Inflammatory macrophage treated with lipopolysaccharide for 4 hours (primary cell): ENCODE measurements at regions not wholly inside any gene's neighbourhood (a gene's known extent, or its start where the extent isn't known, plus 50 kb on each side); places are given as distances from the start of the nearest gene placed in this dataset.
A peak's percentile ranks its signal among the peaks of the same experiment; 100 is the strongest.

Source experiments
- DNase-seq: peaks from one replicate; pipeline ENCODE4 v3.0.0-alpha.2; 2020

GRCh38 chr2:19476327-19476726 is 117.9 kb upstream of the OSR1 start:
- no peak for DNase-seq

GRCh38 chr2:19474128-19474527 is 115.7 kb upstream of the OSR1 start:
- peak; percentile 7 for DNase-seq

GRCh38 chr2:19473350-19473749 is 114.9 kb upstream of the OSR1 start:
- DNase-seq: no peak

- DNase-seq: no peak
Observed at GRCh38 chr2:19472391-19472978, 114.1 kb upstream of the OSR1 start.

GRCh38 chr2:19471491-19471890 is 113.1 kb upstream of the OSR1 start:
- no peak for DNase-seq

GRCh38 chr2:19465978-19466377 is 107.6 kb upstream of the OSR1 start:
- DNase-seq: no peak

- DNase-seq: no peak
Observed at GRCh38 chr2:19462256-19462645, 103.8 kb upstream of the OSR1 start.

GRCh38 chr2:19461504-19462255 is 103.3 kb upstream of the OSR1 start:
- no peak for DNase-seq

GRCh38 chr2:19460761-19461160 is 102.3 kb upstream of the OSR1 start:
- DNase-seq: no peak

- no peak for DNase-seq
Observed at GRCh38 chr2:19458427-19459003, 100.1 kb upstream of the OSR1 start.

- DNase-seq: no peak
Observed at GRCh38 chr2:19457809-19458208, 99.4 kb upstream of the OSR1 start.

- no peak for DNase-seq
Observed at GRCh38 chr2:19456705-19457309, 98.4 kb upstream of the OSR1 start.

GRCh38 chr2:19454125-19454524 is 95.7 kb upstream of the OSR1 start:
- no peak for DNase-seq

GRCh38 chr2:19442731-19443130 is 84.3 kb upstream of the OSR1 start:
- no peak for DNase-seq

GRCh38 chr2:19439081-19439480 is 80.7 kb upstream of the OSR1 start:
- DNase-seq: no peak

GRCh38 chr2:19435815-19436214 is 77.4 kb upstream of the OSR1 start:
- DNase-seq: no peak

GRCh38 chr2:19434413-19434812 is 76.0 kb upstream of the OSR1 start:
- no peak for DNase-seq

- DNase-seq: no peak
Observed at GRCh38 chr2:19426941-19427340, 68.5 kb upstream of the OSR1 start.

GRCh38 chr2:19426144-19426543 is 67.7 kb upstream of the OSR1 start:
- DNase-seq: no peak

- DNase-seq: no peak
Observed at GRCh38 chr2:19425419-19425818, 67.0 kb upstream of the OSR1 start.

- DNase-seq: no peak
Observed at GRCh38 chr2:19419211-19419880, 60.9 kb upstream of the OSR1 start.

GRCh38 chr2:19416784-19417684 is 58.6 kb upstream of the OSR1 start:
- DNase-seq: no peak
